Stimulated activated CD4-positive, alpha-beta T cell treated with anti-CD3 and anti-CD28 coated beads, TNF-alpha, amount 100 ng/mL, for 48 hours (primary cell): ENCODE measurements at regions not wholly inside any gene's neighbourhood (a gene's known extent, or its start where the extent isn't known, plus 50 kb on each side); places are given as distances from the start of the nearest gene placed in this dataset.
"Not testable (repeated sequence)": the region's sequence is repeated elsewhere in the genome, so short reads cannot be mapped to it uniquely, and the experiment has no call there.

ENCODE experiments used
- DNase-seq, 3 donors: peaks; one replicate each; pipeline ENCODE4 v3.0.0-alpha.2; 2020; ENCODE audit warnings: low read depth in 3 of 3

- DNase-seq, result no peak
Observed at GRCh38 chr1:104309673-104310072, 560.0 kb downstream of the AMY1C start.

- DNase-seq, result no peak
Observed at GRCh38 chr1:104315823-104316222, 566.1 kb downstream of the AMY1C start.

DNA sequence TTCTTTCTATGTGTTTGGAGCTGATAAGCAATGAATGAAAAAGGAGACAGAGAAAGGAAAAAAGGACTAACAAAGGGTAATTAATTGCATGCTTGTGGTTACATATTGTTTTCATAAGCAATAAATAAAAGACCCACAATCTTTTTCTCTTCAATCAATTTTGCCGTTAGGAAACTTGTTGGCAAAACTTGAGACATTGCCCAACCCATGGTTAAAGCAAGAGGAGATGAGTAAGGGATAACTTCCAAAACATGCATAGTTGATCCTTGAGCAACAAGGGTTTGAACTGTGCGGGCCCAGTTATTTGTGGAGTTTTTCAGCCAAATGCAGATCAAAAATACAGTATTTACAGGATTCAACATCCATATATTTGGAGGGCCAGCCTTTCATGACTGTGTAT is 572.4 kb downstream of the AMY1C start:
- no peak for DNase-seq

DNA sequence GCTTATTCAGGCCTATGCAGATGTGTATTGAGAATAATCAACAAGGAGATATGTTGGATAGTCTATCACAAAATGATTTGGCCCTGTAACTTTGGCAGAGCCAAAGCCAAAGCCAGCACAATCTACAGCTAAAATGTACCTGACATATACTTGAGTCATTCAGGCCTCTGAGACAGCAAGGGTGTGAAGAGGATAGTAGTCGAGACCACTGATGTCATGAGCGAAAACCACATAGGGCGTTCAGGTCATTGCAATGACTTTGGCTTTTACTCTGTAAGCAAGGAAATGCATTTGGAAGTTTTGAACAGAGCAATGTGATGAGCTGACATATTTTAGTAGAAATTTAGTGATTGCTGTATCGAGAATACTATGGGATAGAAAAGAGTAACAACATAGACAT is 579.6 kb downstream of the AMY1C start:
- no peak for DNase-seq

- DNase-seq, result no peak
Observed at GRCh38 chr1:104331763-104332162, 582.1 kb downstream of the AMY1C start.

GRCh38 chr1:104337927-104338326 is 588.2 kb downstream of the AMY1C start:
- DNase-seq, result not testable (repeated sequence)

GRCh38 chr1:104341944-104342343 is 592.2 kb downstream of the AMY1C start:
- DNase-seq, result no peak

- no peak for DNase-seq
Observed at GRCh38 chr1:104348277-104348676, 598.6 kb downstream of the AMY1C start.

GRCh38 chr1:104353580-104353979 is 603.9 kb downstream of the AMY1C start:
- no peak for DNase-seq

DNA sequence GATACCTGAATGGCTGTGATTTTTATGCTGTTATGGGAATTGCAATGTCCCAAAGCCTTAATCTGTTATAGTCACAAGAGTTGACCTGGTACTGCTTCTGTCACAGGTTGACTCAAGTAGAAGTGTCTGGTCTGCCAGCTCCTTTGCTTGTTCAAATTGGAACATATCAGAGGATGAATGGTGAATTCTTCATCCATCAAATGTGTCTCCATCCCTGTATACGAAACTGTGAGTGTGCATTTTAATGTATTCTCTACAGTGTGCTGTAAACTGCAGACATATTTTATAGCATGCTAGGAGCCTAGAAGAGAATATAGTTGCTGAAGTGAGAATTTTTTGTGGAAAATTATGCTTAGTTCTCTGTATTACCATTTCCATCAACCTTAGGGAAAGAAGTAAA is 608.4 kb downstream of the AMY1C start:
- DNase-seq, result no peak

DNA sequence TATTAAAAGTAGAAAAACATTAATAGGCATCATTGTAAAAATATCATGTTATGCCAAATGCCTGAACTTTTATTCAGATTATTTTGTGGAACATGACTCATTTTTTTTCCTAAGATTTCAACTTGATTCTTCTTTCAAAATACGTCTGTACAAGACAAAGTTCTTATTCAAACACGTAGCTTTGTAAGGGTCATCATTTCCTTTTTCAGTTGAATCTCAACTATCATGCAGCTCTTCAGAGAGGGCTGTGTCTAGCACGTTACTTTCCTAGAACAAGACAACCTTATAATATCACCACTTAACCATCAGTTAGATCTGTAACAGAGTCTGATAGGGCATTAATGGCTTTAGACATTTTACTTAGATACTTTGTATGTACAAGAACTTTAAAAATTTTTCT is 608.9 kb downstream of the AMY1C start:
- DNase-seq, result no peak

GRCh38 chr1:104378414-104378813 is 628.7 kb downstream of the AMY1C start:
- DNase-seq, result no peak

DNA sequence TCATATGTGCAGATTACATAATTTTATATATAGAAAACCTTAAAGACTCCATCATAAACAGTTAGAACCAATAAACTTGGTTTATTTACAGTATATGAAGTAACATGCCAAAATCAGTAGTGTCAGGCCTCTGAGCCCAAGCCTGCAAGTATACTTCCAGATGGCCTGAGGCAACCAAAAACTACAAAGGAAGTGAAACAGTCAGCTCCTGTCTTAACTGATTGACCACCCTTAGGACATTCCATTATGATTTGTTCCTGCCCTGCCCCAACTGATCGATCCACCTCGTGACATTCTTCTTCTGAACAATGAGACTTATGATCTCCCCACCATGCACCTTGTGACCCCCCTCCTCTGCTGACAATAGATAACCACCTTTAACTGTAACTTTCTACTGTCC is 630.3 kb downstream of the AMY1C start:
- DNase-seq, result no peak

- no peak for DNase-seq
Observed at GRCh38 chr1:104387716-104388508, 638.2 kb downstream of the AMY1C start.

DNA sequence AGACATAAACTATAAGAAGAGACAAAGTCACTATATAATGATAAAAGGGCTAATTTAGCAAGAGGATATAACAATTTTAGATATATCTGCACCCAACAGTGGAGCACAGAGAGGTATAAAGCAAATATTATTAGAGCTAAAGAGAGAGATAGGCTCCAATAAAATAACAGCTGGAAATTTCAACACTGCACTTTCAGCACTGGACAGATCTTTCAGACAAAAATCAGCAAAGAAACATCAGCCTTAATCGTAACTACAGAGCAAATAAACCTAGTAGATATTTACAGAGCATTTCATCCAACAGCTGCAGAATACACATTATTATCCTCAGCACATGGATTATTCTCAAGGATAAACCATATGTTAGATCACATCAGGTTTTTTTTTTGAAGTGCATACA is 642.9 kb downstream of the AMY1C start:
- no peak for DNase-seq

- DNase-seq, result no peak
Observed at GRCh38 chr1:104402178-104402577, 652.5 kb downstream of the AMY1C start.

GRCh38 chr1:104403883-104404282 is 654.2 kb downstream of the AMY1C start:
- DNase-seq, result no peak

DNA sequence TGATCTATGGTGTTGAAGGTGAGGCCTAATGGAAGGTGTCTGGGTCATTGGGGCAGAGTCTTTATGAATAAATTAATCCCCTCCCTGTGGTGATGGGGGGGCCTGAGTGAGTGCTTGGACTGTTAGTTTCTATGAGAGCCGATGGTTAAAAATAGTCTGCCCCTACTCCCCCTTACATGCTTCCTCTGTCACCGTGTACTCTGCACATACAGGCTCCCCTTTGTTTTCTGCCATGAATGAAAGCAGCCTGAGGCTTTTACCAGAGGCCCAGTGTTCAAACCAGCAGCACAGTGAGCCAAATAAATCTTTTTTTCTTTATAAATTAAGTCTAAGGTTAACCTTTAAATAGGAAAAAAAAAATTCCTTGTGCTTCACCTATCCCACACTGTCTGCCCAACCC is 657.0 kb downstream of the AMY1C start:
- no peak for DNase-seq

DNA sequence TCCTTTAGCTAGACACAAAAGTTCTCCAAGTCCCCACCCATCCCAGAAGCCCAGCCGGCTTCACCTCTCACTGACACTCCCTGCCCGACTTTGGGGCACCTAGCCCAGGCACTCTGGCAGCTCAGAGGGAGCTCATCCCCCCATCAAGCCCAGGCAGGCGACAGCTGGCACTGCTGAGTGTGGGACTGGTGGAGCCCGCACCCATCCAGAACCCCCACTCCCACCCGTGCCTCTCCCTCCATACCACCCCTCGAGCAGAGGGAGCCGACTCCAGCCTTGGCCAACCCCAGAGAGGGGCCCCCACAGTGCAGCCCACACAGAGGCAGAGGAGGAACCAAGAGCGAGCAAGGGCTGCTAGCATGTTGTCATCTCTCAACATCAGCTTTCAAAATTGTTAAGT is 658.6 kb downstream of the AMY1C start:
- DNase-seq, result no peak

DNA sequence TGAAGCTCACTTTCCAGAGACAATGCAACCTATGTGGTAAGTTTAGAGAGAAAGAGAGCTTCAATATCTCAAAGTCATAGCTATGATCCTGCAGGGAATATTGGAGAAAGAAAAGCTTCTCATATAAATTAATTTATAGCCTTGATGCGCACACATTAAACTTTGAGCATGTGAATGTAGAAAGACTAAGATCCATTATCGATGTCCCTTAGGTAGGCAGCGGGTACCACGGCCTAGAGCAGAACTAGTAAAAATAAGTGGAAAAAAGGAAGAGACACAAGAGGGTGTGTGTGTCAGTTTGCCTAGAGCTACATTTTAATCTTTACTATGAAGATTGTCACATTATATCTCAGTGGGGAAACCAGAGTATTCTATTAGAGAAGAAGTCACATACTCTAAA is 685.6 kb downstream of the AMY1C start:
- DNase-seq, result no peak

DNA sequence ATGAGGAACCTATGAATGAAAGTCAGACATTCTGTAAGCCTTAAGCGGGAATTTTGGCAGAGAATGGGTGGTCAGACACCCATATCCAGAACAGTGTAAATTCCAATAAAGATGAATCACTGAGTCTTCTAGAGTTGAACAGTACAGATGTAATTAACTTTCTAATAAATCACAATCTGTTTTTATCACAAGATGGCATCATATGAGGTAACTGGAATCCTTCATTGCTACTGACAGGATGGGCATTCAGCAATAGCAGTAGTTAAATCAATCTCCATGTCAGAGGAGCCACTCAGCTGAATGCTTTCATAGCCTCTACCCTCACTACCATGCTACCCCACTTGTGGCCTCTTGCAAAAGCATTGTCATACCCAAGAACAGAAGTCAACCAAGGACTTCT is 690.3 kb downstream of the AMY1C start:
- DNase-seq, result no peak

DNA sequence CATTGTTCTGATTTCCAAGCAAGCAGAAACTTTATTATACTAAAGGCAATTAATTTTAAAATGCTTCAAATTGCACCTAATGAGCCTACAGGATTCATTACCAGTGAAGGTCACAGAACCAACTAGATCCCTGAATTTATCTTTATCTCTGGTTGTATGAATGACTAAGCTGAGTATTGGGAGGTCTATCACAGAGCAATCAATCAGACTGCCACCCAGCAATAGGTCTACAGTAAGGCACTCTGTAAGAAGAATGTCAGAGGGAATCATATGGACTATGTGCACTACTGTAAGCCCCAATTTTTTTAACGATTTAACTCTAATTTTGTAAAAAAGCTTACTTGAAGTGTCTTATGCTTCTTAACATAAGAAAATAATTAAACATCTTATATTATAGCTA is 707.0 kb downstream of the AMY1C start:
- no peak for DNase-seq

- DNase-seq, result no peak
Observed at GRCh38 chr1:104459886-104460285, 710.2 kb downstream of the AMY1C start.

DNA sequence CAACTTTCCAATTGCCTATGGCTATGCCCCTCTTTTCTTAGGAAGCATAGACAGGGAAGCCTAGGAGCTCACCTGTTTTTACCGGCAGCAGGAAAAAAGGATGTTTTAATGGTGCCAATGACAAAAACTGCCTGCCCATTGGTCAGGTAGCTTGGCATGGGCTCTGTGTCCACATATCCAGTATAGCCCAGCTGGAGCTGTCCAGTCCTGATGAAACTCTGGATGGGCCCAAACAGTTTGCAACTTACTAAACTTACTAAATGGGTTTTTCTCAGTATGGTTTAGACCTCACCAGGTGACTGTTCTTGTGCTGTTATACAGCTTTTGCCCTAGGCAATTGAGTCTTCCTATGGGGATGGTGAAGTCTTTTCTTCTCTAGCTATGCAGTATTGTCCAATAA is 711.2 kb downstream of the AMY1C start:
- no peak for DNase-seq
